GM18909 (cell line): ENCODE measurements at regions not wholly inside any gene's neighbourhood (a gene's known extent, or its start where the extent isn't known, plus 50 kb on each side); places are given as distances from the start of the nearest gene placed in this dataset.

Source experiments
- ATAC-seq: cut with Tn5 transposase; IDR thresholded peaks from one replicate; pipeline ENCODE4 v1.9.1; 2021; ENCODE audit warnings: mild to moderate bottlenecking; ENCODE audit not compliant: unreplicated experiment, poor library complexity

- no peak for ATAC-seq
Measured at GRCh38 chr10:10564081-10564794, 453.4 kb upstream of the CELF2 start.

DNA sequence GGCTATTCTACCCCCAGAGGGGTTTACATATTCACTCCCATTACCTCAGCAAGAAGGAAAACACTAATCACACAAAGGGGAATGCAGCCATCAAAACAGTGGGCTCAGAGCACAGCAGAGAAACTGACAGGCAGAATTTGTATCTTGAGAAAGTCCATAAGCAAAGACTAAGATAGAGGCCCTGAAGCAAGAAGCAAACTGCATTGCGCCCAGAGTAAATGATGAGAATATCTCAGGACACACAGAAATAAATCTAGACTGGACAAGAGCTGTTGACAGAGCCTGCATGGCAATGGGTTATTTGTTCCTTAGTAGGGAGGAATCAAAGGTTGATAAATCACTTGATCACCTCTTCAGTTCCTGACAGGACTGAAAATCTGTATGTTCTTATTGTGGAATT, 440.7 kb upstream of the CELF2 start:
- no peak for ATAC-seq

DNA sequence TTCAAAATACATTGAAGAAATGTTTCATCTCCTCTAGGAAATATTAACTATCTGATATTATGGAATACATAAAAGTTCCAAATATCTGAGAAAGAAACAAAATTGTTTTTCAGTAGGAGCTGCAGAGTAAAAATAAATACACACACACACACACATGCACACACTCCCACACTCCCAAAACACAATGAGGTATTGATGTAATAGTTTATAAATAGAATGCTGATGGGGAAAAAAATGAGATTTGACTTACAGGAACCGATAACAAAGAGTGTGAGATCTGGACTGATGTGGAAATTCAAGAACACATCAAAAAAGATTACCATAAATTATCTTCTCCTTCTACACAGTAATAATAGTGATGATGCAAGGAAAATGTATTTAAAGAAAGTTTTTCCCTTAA, 438.0 kb upstream of the CELF2 start:
- ATAC-seq = no peak

- no peak for ATAC-seq
Measured at GRCh38 chr10:10584161-10584560, 433.5 kb upstream of the CELF2 start.

DNA sequence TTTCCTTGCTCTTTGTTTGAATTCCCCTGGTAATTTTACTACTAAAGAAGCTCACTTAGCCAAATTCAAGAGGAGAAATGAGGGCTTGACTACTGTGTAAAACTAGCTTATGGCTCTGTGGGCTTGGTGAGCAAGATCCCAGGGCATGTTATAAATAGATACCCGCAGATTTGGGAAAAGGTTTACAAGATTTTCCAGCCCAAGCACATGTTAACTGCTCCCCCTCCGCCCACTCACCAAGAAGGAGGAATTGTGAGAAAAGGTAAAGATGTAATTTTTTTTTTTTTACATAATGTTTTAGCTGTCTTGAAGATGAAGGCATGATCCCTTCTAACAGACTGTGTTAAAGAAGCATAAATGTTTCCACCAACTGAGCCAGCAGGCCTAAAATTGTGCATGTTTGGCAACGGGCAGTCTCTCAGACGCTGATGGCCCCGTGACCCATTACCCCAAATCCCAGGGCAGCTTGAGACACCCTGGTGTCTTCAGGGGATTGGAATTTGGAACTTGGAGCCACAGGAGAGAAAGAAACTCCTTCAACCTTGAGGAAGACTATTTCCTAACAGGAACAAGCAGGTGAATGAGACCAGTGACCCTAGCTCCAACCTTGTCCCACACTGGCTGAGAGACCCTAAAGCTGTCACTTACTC, 429.8 kb upstream of the CELF2 start:
- ATAC-seq = no peak

GRCh38 chr10:10589540-10590303, 427.9 kb upstream of the CELF2 start:
- peak; percentile 72 for ATAC-seq

DNA sequence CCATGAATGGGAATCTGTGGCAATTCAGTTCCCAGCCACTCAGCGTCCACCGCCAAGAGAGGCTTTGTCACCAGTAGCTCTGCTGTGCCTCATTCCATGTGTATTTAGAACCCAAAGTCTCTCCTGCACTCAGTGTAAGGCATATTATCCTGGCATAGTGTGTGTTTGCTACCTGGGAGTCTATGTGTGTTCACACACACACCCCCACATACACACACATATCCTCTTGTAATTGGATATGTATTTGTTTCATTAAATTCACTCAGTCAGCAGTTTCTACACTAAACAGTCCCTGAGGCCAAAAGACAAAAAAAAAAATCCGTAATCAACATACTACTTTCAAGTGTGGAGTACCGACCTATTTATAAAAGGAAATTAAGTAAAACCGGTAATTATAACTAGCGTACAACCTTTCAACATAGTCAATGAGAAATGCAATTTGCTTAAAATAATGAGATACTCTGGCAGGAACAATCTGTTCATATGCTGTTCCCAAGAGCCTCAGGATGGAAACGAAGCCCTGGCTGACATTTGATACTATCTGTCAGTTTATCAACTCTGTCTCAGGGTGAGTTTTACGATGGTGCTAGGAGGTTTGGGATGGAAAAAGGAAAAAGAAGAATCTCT, 425.8 kb upstream of the CELF2 start:
- no peak for ATAC-seq

DNA sequence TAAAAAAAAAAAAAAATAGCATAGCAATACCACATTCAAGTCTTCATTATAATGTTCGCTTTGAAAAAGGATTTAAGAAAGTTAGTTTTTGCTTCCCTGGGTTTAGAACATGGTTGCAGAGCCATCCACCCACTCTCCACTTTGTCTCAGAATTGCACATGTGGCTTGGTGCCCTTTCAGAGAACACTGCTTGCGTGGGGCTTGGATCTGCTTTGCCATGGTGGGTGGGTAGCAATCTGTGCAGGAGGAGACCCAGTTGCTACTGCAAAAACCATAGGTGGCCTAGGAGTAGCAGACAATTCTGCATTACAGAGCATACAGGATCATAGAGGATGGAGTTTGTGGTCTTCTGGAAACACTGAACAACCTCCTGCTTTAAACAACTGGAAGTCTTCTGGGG, 421.4 kb upstream of the CELF2 start:
- no peak for ATAC-seq

- peak; percentile 61 for ATAC-seq
Measured at GRCh38 chr10:10598297-10598696, 419.4 kb upstream of the CELF2 start.

- no peak for ATAC-seq
Measured at GRCh38 chr10:10600004-10600403, 417.7 kb upstream of the CELF2 start.

- ATAC-seq = no peak
Measured at GRCh38 chr10:10605551-10606081, 412.1 kb upstream of the CELF2 start.

- no peak for ATAC-seq
Measured at GRCh38 chr10:10609379-10609955, 408.2 kb upstream of the CELF2 start.

- ATAC-seq = no peak
Measured at GRCh38 chr10:10610171-10610570, 407.5 kb upstream of the CELF2 start.

DNA sequence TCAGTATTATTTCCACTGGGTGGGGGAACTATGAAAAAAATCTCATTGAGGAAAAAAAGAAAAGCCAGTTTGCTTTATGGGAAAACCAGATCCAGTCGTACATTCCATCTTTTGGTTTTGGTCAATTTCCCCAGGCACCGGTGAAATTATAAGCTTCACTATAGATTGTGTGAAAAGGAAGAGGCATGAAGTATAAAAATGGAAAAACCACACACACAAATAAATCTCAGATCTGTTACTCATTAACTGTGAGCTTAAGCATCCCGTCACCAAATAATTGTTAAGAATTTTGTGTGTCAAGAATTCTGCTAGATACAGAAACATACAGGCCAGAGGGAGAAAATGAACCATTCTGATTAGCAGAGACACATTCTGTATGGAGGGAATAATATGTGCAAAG, 405.5 kb upstream of the CELF2 start:
- no peak for ATAC-seq

GRCh38 chr10:10613656-10614244, 403.9 kb upstream of the CELF2 start:
- no peak for ATAC-seq

- ATAC-seq = no peak
Measured at GRCh38 chr10:10617686-10618085, 400.0 kb upstream of the CELF2 start.

DNA sequence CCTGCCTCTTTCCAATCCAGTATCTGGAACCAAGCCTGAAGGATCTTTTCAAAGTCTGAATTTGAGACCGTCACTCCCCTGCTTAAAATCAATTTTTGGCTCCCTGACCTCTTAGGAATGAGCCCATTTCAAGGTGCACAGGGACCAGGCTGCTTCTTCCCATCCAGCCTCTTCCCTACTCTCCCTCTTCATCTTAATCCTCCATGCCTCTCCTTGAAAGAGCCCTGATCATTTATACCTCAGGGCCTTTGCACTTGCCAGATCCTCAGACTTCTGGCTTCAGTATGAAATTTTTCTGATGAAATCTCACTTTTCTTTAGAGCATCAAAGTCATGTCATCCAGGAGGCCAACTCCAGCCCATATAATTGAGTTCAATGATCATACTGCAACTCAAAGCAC, 399.5 kb upstream of the CELF2 start:
- no peak for ATAC-seq

GRCh38 chr10:10623958-10624566, 393.6 kb upstream of the CELF2 start:
- no peak for ATAC-seq

DNA sequence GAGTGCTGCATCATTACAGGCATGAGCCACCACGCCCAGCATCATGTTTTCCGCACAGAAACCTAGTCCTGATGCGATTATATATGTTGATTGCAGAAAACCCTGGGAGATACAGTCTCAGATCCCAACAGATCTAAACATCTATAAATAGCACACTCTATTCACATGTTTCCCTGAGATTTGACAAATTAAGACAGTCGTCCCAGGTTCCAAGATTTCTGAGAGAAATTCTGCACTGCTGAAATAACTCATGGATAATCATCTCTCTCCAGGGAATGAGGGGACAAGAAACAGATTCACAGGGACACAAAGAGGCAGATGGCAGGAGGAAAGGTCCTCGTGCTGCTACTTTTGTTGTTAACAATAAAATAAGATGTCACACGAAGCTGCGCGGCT, 393.1 kb upstream of the CELF2 start:
- no peak for ATAC-seq

- ATAC-seq = no peak
Measured at GRCh38 chr10:10625491-10625890, 392.2 kb upstream of the CELF2 start.
